ENCODE measurements at regions not wholly inside any gene's neighbourhood (a gene's known extent, or its start where the extent isn't known, plus 50 kb on each side); places are given as distances from the start of the nearest gene placed in this dataset.
"Not testable (repeated sequence)": the region's sequence is repeated elsewhere in the genome, so short reads cannot be mapped to it uniquely, and the experiment has no call there.

DNA sequence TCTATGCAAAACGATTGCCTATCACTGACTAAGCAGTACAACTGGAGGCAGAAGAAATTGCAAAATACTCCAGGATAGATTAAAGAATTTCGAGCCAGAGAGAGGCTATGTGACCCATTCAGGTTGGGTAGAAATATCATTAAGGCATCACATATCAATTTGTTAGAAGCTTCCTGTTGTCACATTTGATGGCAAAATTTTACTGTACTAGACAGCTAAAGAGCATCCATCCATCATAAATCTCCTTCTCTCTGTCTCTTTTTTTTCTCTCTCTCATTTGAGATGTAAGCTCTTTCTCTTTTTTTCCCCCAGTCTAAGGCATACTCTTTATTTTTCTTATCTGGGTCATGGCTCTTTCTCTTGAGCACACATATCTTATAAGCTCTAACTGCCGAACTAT is 155.7 kb downstream of the EVA1A start:
- H3K27ac ChIP-seq (ENCODE audit: low read length): no peak overlapping the region
- TF ChIP-seq, protein P1, sequence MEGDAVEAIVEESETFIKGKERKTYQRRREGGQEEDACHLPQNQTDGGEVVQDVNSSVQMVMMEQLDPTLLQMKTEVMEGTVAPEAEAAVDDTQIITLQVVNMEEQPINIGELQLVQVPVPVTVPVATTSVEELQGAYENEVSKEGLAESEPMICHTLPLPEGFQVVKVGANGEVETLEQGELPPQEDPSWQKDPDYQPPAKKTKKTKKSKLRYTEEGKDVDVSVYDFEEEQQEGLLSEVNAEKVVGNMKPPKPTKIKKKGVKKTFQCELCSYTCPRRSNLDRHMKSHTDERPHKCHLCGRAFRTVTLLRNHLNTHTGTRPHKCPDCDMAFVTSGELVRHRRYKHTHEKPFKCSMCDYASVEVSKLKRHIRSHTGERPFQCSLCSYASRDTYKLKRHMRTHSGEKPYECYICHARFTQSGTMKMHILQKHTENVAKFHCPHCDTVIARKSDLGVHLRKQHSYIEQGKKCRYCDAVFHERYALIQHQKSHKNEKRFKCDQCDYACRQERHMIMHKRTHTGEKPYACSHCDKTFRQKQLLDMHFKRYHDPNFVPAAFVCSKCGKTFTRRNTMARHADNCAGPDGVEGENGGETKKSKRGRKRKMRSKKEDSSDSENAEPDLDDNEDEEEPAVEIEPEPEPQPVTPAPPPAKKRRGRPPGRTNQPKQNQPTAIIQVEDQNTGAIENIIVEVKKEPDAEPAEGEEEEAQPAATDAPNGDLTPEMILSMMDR (IDR thresholded peaks at IDR 0.05; ENCODE audit: low read depth, low read length): no peak
- no peak for TF ChIP-seq EZH2phosphoT487 (IDR thresholded peaks at IDR 0.05; ENCODE audit: low read depth)
- no peak overlapping the region for H2AFZ ChIP-seq (ENCODE audit: low read depth, low read length)
- peaks cover 8% of the 10 kb centered on the region for H3K4me1 ChIP-seq (ENCODE audit: low read length)
- H3K36me3 ChIP-seq (replicated peaks; ENCODE audit: low read depth, low read length): no peaks in the 10 kb centered on the region
- H3K9me3 ChIP-seq (ENCODE audit: insufficient read depth, low read length): no peaks in the 10 kb centered on the region
- no peak overlapping the region for H3K9ac ChIP-seq (ENCODE audit: low read length)
- no peaks in the 10 kb centered on the region for H3K27me3 ChIP-seq (ENCODE audit: low read depth, low read length)
- H3K4me2 ChIP-seq (ENCODE audit: low read length): no peak overlapping the region
- no peak overlapping the region for H3K4me3 ChIP-seq (ENCODE audit: low read length)
- H4K20me1 ChIP-seq (ENCODE audit: insufficient read depth, low read length): no peaks in the 10 kb centered on the region
- no peaks in the 10 kb centered on the region for H3K79me2 ChIP-seq (ENCODE audit: low read length)

DNA sequence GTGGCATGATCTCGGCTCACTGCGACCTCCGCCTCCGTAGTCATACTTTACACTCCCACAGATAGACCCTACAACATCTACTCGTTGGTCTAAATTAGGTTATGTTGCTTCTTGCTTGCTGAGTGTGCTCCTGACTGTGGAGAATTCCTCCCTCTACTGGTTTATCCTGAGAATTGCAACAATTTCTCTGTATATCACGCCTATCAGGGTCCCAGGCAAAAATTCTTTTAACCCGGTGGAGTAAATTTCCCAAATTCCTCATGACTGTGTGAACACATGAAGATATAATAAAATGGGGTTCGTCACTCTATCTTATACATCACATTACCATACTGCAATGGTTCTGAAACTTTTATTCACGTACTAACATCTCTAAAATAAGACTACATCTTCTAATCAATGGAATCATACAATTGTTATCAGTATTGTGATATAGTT is 156.7 kb downstream of the EVA1A start:
- Histone ChIP-seq H3K79me2 (ENCODE audit: low read length) (no peaks in the 10 kb centered on the region), H4K20me1 (ENCODE audit: insufficient read depth, low read length) (no peaks in the 10 kb centered on the region), H3K36me3 (replicated peaks; ENCODE audit: low read depth, low read length) (no peaks in the 10 kb centered on the region), H3K9me3 (ENCODE audit: insufficient read depth, low read length) (no peaks in the 10 kb centered on the region), H3K9ac (ENCODE audit: low read length) (no peak overlapping the region), H3K4me2 (ENCODE audit: low read length) (peak overlapping the region; percentile 78), H2AFZ (ENCODE audit: low read depth, low read length) (peak overlapping the region; percentile 10; the same call in 1 of the 2 replicates), H3K27me3 (ENCODE audit: low read depth, low read length) (no peaks in the 10 kb centered on the region), H3K4me3 (ENCODE audit: low read length) (peak overlapping the region; percentile 70), H3K27ac (ENCODE audit: low read length) (no peak overlapping the region), H3K4me1 (ENCODE audit: low read length) (peaks cover 8% of the 10 kb centered on the region)
- TF ChIP-seq EZH2phosphoT487 (IDR thresholded peaks at IDR 0.05; ENCODE audit: low read depth): no peak
- TF ChIP-seq, protein P1 (IDR thresholded peaks at IDR 0.05; ENCODE audit: low read depth, low read length): peak; percentile 83

DNA sequence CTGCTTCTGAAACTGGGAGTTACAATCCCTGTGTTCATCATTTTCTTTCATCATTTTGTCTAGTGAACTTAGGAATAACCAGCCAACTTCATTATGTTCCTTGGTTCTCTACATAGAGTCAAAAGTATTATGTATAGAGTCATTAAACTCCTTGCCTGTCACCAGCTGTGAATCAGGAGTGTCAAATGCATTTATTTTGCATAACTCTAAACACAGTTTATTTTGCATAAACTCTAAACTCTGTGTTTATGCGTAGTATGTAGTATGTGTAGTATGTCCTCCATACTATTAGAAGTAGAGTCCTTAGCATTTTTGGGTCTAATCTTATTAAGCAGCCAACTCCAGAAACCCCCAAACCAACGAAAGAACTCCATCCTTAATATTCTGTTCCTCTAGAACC is 164.4 kb downstream of the EVA1A start:
- Histone ChIP-seq H2AFZ (ENCODE audit: low read depth, low read length) (no peak overlapping the region), H3K36me3 (replicated peaks; ENCODE audit: low read depth, low read length) (no peaks in the 10 kb centered on the region), H3K4me1 (ENCODE audit: low read length) (no peaks in the 10 kb centered on the region), H3K9me3 (ENCODE audit: insufficient read depth, low read length) (no peaks in the 10 kb centered on the region), H3K4me2 (ENCODE audit: low read length) (no peak overlapping the region), H3K4me3 (ENCODE audit: low read length) (no peak overlapping the region), H4K20me1 (ENCODE audit: insufficient read depth, low read length) (no peaks in the 10 kb centered on the region), H3K27me3 (ENCODE audit: low read depth, low read length) (no peaks in the 10 kb centered on the region), H3K9ac (ENCODE audit: low read length) (no peak overlapping the region), H3K79me2 (ENCODE audit: low read length) (no peaks in the 10 kb centered on the region), H3K27ac (ENCODE audit: low read length) (no peak overlapping the region)
- TF ChIP-seq, protein P1 (IDR thresholded peaks at IDR 0.05; ENCODE audit: low read depth, low read length): no peak
- TF ChIP-seq EZH2phosphoT487 (IDR thresholded peaks at IDR 0.05; ENCODE audit: low read depth): no peak

DNA sequence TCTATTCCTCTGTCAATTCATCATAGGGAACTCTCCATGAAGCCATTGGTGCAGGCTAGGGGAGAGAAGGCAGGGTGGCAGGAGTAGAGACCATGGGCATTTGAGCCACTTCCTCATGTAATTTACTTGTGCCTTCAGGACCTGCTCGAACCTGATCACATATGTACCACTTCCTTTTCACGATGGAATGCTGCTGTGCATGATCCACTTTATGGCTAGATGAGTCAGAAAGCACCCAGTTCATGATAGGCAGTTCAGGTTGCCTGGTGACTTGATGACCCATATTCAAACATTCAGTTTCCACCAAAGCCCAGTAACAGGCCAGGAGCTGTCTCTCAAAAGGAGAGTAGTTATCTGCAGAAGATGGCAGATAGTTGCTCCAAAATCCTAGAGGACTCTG is 166.0 kb downstream of the EVA1A start:
- not testable (repeated sequence) for H2AFZ ChIP-seq (ENCODE audit: low read depth, low read length); H3K79me2 ChIP-seq (ENCODE audit: low read length); H4K20me1 ChIP-seq (ENCODE audit: insufficient read depth, low read length); H3K4me3 ChIP-seq (ENCODE audit: low read length); H3K9ac ChIP-seq (ENCODE audit: low read length); H3K4me2 ChIP-seq (ENCODE audit: low read length); H3K27me3 ChIP-seq (ENCODE audit: low read depth, low read length); H3K27ac ChIP-seq (ENCODE audit: low read length); H3K4me1 ChIP-seq (ENCODE audit: low read length); H3K9me3 ChIP-seq (ENCODE audit: insufficient read depth, low read length); H3K36me3 ChIP-seq (replicated peaks; ENCODE audit: low read depth, low read length)

DNA sequence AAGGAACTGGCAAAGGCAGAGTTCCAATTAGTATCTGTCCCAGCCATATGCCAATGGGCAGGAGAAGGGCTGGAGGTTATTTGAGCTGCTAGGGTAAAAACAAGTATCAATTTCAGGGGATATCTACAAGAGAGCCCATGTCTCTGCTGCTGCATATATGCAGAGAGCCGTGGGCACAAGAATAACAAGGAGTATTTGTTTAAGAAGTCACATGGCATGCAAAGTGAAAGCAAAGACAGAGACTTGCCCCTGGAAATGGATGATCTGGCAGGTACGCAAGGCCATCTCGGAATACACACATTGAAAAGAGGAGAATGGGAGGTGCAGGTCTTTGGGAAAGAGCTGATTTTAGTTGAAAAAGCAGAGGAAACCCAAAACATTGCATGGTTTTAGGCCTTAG is 170.6 kb downstream of the EVA1A start:
- no peaks in the 10 kb centered on the region for H4K20me1 ChIP-seq (ENCODE audit: insufficient read depth, low read length)
- H3K4me1 ChIP-seq (ENCODE audit: low read length): peaks cover 7% of the 10 kb centered on the region
- H3K9me3 ChIP-seq (ENCODE audit: insufficient read depth, low read length): no peaks in the 10 kb centered on the region
- H3K36me3 ChIP-seq (replicated peaks; ENCODE audit: low read depth, low read length): no peaks in the 10 kb centered on the region
- H3K27ac ChIP-seq (ENCODE audit: low read length): no peak overlapping the region
- TF ChIP-seq, protein P1 (IDR thresholded peaks at IDR 0.05; ENCODE audit: low read depth, low read length): no peak
- no peak for TF ChIP-seq EZH2phosphoT487 (IDR thresholded peaks at IDR 0.05; ENCODE audit: low read depth)
- H3K4me2 ChIP-seq (ENCODE audit: low read length): no peak overlapping the region
- no peaks in the 10 kb centered on the region for H3K79me2 ChIP-seq (ENCODE audit: low read length)
- no peak overlapping the region for H2AFZ ChIP-seq (ENCODE audit: low read depth, low read length)
- H3K4me3 ChIP-seq (ENCODE audit: low read length): no peak overlapping the region
- no peak overlapping the region for H3K9ac ChIP-seq (ENCODE audit: low read length)
- no peaks in the 10 kb centered on the region for H3K27me3 ChIP-seq (ENCODE audit: low read depth, low read length)

Measured in OCI-LY3 (cell line).